H1 (cell line): ENCODE measurements at regions not wholly inside any gene's neighbourhood (a gene's known extent, or its start where the extent isn't known, plus 50 kb on each side); places are given as distances from the start of the nearest gene placed in this dataset.

Source experiments
- CBX8 ChIP-seq: fragments of 300-800, 300-1000 bp; sonication (generic); IDR thresholded peaks from 2 replicates; pipeline ENCODE4 v1.7.1; 2016; ENCODE audit warnings: low read depth, low read length, borderline replicate concordance
- CREB1 ChIP-seq: IDR thresholded peaks from 2 replicates; pipeline ENCODE4 v1.6.1; 2012; ENCODE audit warnings: inconsistent platforms
- MAFK ChIP-seq: IDR thresholded peaks from 2 replicates; pipeline ENCODE4 v1.6.1; 2012; ENCODE audit warnings: low read depth, mild to moderate bottlenecking, improper control_type of control experiment, low read length
- POLR2AphosphoS5 ChIP-seq: IDR thresholded peaks from 2 replicates; pipeline ENCODE4 v1.6.1; 2011; ENCODE audit warnings: low read depth, low read length
- SIRT6 ChIP-seq: IDR thresholded peaks from one replicate; pipeline ENCODE4 v1.7.1; 2012; ENCODE audit warnings: low read length, inconsistent platforms
- TEAD4 ChIP-seq: IDR thresholded peaks from 2 replicates; pipeline ENCODE4 v1.6.1; 2012; ENCODE audit warnings: low read depth, low read length, inconsistent platforms, mixed read lengths
- TF ChIP-seq, protein P1 (sequence below): fragments of 300-600 bp; sonication (generic); IDR thresholded peaks from 2 replicates; pipeline ENCODE4 v1.7.1; 2012; ENCODE audit warnings: low read length, moderate library complexity, mild to moderate bottlenecking, inconsistent platforms; ENCODE audit not compliant: insufficient replicate concordance
- TF ChIP-seq, protein P2 (sequence below): IDR thresholded peaks from 2 replicates; pipeline ENCODE4 v1.6.1; 2012; ENCODE audit warnings: inconsistent platforms
- TF ChIP-seq, protein P3 (sequence below): IDR thresholded peaks from 2 replicates; pipeline ENCODE4 v1.6.1; 2011; ENCODE audit warnings: low read depth, mild to moderate bottlenecking, low read length; ENCODE audit not compliant: insufficient read depth

DNA sequence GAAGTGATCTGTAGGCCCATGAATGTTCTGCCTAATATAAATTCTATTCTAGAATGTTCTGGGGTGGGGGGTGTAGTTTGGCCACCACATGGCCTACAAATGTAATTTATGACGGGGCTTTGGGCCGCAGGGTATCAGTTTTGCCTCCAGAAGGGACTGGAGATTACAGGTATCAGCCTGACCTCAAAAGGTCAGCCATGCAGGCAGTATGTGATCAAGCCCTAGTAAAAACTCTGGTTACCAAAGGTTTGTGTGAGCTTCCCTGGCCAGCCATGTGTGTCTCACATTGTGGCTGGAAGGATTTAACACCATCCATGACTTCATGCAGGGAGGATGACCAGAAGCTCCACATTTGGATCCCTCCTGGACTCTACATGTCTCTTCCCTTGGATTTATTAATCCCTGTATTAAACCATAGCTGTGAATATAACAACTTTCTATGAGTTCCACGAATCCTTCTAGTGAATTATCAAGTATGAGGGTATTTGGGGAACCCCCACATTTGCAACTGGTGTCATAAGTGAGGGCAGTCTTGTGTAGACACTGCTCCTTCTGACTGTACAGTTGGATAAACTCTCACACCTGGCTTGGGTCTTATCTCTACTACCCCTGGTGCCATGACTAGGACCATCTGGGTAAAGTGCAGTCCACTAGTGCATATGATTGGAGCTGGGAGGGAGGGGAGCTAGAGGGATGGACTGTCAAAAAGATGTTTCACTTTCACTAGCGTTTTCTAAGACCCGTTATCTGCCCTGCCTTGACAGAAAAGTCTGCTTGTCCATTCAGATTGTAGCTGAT is 50.0 kb upstream of the RFX7 start (continued):
- TF ChIP-seq, protein P1, sequence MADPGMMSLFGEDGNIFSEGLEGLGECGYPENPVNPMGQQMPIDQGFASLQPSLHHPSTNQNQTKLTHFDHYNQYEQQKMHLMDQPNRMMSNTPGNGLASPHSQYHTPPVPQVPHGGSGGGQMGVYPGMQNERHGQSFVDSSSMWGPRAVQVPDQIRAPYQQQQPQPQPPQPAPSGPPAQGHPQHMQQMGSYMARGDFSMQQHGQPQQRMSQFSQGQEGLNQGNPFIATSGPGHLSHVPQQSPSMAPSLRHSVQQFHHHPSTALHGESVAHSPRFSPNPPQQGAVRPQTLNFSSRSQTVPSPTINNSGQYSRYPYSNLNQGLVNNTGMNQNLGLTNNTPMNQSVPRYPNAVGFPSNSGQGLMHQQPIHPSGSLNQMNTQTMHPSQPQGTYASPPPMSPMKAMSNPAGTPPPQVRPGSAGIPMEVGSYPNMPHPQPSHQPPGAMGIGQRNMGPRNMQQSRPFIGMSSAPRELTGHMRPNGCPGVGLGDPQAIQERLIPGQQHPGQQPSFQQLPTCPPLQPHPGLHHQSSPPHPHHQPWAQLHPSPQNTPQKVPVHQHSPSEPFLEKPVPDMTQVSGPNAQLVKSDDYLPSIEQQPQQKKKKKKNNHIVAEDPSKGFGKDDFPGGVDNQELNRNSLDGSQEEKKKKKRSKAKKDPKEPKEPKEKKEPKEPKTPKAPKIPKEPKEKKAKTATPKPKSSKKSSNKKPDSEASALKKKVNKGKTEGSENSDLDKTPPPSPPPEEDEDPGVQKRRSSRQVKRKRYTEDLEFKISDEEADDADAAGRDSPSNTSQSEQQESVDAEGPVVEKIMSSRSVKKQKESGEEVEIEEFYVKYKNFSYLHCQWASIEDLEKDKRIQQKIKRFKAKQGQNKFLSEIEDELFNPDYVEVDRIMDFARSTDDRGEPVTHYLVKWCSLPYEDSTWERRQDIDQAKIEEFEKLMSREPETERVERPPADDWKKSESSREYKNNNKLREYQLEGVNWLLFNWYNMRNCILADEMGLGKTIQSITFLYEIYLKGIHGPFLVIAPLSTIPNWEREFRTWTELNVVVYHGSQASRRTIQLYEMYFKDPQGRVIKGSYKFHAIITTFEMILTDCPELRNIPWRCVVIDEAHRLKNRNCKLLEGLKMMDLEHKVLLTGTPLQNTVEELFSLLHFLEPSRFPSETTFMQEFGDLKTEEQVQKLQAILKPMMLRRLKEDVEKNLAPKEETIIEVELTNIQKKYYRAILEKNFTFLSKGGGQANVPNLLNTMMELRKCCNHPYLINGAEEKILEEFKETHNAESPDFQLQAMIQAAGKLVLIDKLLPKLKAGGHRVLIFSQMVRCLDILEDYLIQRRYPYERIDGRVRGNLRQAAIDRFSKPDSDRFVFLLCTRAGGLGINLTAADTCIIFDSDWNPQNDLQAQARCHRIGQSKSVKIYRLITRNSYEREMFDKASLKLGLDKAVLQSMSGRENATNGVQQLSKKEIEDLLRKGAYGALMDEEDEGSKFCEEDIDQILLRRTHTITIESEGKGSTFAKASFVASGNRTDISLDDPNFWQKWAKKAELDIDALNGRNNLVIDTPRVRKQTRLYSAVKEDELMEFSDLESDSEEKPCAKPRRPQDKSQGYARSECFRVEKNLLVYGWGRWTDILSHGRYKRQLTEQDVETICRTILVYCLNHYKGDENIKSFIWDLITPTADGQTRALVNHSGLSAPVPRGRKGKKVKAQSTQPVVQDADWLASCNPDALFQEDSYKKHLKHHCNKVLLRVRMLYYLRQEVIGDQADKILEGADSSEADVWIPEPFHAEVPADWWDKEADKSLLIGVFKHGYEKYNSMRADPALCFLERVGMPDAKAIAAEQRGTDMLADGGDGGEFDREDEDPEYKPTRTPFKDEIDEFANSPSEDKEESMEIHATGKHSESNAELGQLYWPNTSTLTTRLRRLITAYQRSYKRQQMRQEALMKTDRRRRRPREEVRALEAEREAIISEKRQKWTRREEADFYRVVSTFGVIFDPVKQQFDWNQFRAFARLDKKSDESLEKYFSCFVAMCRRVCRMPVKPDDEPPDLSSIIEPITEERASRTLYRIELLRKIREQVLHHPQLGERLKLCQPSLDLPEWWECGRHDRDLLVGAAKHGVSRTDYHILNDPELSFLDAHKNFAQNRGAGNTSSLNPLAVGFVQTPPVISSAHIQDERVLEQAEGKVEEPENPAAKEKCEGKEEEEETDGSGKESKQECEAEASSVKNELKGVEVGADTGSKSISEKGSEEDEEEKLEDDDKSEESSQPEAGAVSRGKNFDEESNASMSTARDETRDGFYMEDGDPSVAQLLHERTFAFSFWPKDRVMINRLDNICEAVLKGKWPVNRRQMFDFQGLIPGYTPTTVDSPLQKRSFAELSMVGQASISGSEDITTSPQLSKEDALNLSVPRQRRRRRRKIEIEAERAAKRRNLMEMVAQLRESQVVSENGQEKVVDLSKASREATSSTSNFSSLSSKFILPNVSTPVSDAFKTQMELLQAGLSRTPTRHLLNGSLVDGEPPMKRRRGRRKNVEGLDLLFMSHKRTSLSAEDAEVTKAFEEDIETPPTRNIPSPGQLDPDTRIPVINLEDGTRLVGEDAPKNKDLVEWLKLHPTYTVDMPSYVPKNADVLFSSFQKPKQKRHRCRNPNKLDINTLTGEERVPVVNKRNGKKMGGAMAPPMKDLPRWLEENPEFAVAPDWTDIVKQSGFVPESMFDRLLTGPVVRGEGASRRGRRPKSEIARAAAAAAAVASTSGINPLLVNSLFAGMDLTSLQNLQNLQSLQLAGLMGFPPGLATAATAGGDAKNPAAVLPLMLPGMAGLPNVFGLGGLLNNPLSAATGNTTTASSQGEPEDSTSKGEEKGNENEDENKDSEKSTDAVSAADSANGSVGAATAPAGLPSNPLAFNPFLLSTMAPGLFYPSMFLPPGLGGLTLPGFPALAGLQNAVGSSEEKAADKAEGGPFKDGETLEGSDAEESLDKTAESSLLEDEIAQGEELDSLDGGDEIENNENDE = no peak
- TF ChIP-seq TEAD4 (no peak), POLR2AphosphoS5 (no peak), CREB1 (no peak), SIRT6 (no peak), MAFK (no peak), CBX8 (no peak)
- TF ChIP-seq, protein P2, sequence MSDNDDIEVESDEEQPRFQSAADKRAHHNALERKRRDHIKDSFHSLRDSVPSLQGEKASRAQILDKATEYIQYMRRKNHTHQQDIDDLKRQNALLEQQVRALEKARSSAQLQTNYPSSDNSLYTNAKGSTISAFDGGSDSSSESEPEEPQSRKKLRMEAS = no peak
- TF ChIP-seq, protein P3, sequence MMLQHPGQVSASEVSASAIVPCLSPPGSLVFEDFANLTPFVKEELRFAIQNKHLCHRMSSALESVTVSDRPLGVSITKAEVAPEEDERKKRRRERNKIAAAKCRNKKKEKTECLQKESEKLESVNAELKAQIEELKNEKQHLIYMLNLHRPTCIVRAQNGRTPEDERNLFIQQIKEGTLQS = no peak
